ENCODE measurements at regions not wholly inside any gene's neighbourhood (a gene's known extent, or its start where the extent isn't known, plus 50 kb on each side); places are given as distances from the start of the nearest gene placed in this dataset.

- DNase-seq: no peak
Observed at GRCh38 chr7:94054130-94054529, 50.0 kb upstream of the BET1 start.

- no peak for DNase-seq
Observed at GRCh38 chr7:94055963-94056362, 51.8 kb upstream of the BET1 start.

- DNase-seq: no peak
Observed at GRCh38 chr7:94056796-94057207, 52.6 kb upstream of the BET1 start.

- no peak for DNase-seq
Observed at GRCh38 chr7:94057955-94058354, 53.8 kb upstream of the BET1 start.

- DNase-seq: no peak
Observed at GRCh38 chr7:94059746-94060145, 55.6 kb upstream of the BET1 start.

- DNase-seq: no peak
Observed at GRCh38 chr7:94060752-94061151, 56.6 kb upstream of the BET1 start.

GRCh38 chr7:94061326-94061725 lies 57.2 kb upstream of the BET1 start:
- no peak for DNase-seq

- no peak for DNase-seq
Observed at GRCh38 chr7:94062372-94062771, 58.2 kb upstream of the BET1 start.

- DNase-seq: no peak
Observed at GRCh38 chr7:94064541-94065191, 60.5 kb upstream of the BET1 start.

GRCh38 chr7:94067047-94067446 lies 62.9 kb upstream of the BET1 start:
- no peak for DNase-seq

GRCh38 chr7:94067506-94067905 lies 63.4 kb upstream of the BET1 start:
- no peak for DNase-seq

- DNase-seq: no peak
Observed at GRCh38 chr7:94069162-94069739, 65.1 kb upstream of the BET1 start.

GRCh38 chr7:94080551-94080950 lies 76.4 kb upstream of the BET1 start:
- DNase-seq: no peak

- no peak for DNase-seq
Observed at GRCh38 chr7:94082126-94082525, 78.0 kb upstream of the BET1 start.

- no peak for DNase-seq
Observed at GRCh38 chr7:94087664-94088352, 83.7 kb upstream of the BET1 start.

GRCh38 chr7:94088560-94088959 lies 84.4 kb upstream of the BET1 start:
- no peak for DNase-seq

GRCh38 chr7:94089806-94090205 lies 85.7 kb upstream of the BET1 start:
- no peak for DNase-seq

GRCh38 chr7:94092980-94093379 lies 88.8 kb upstream of the BET1 start:
- DNase-seq: no peak

GRCh38 chr7:94094298-94094697 lies 90.1 kb upstream of the BET1 start:
- no peak for DNase-seq

GRCh38 chr7:94095316-94096009 lies 91.3 kb upstream of the BET1 start:
- no peak for DNase-seq

GRCh38 chr7:94099679-94100078 lies 95.5 kb upstream of the BET1 start:
- no peak for DNase-seq

GRCh38 chr7:94100723-94101345 lies 96.7 kb upstream of the BET1 start:
- DNase-seq: no peak

GRCh38 chr7:94104301-94104700 lies 100.1 kb upstream of the BET1 start:
- no peak for DNase-seq

Data from DMS 273 treated with DMSO at 0.1 percent for 48 hours (cell line).